ENCODE measurements at regions not wholly inside any gene's neighbourhood (a gene's known extent, or its start where the extent isn't known, plus 50 kb on each side); places are given as distances from the start of the nearest gene placed in this dataset.

DNA sequence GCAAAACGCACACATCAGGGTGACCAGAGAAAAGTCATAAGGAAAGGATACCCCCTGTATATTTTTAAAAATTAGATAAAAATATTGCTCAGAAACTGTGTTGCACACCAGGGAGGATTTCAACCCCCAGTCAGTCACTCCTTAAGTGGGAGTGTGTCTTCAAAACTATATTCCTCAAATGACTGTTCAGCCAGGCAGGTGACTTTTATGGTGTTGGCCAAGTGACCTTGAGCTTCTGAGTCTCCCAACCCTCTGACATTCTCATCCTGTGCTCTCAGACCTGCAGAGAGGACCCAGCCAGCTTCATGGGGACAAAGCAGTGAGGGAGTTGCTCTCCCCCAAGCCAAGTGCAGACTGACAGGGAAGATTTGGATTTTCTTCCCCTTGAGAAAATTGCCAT, 311.9 kb upstream of the JARID2 start:
- WGBS, 2 donors: 92 to 97% methylated on average over 1 of the region's 1 CpG
- TF ChIP-seq, protein P1, sequence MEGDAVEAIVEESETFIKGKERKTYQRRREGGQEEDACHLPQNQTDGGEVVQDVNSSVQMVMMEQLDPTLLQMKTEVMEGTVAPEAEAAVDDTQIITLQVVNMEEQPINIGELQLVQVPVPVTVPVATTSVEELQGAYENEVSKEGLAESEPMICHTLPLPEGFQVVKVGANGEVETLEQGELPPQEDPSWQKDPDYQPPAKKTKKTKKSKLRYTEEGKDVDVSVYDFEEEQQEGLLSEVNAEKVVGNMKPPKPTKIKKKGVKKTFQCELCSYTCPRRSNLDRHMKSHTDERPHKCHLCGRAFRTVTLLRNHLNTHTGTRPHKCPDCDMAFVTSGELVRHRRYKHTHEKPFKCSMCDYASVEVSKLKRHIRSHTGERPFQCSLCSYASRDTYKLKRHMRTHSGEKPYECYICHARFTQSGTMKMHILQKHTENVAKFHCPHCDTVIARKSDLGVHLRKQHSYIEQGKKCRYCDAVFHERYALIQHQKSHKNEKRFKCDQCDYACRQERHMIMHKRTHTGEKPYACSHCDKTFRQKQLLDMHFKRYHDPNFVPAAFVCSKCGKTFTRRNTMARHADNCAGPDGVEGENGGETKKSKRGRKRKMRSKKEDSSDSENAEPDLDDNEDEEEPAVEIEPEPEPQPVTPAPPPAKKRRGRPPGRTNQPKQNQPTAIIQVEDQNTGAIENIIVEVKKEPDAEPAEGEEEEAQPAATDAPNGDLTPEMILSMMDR (IDR thresholded peaks at IDR 0.05): no peak
- Histone ChIP-seq H3K27me3 (no peaks in the 10 kb centered on the region), H3K9me3 (no peaks in the 10 kb centered on the region), H3K4me1 (peaks cover 0 to 9% (median 0%) of the 10 kb centered on the region in 9 donors), H3K36me3 (no peaks in the 10 kb centered on the region), H3K27ac (no peak overlapping the region), H3K4me3 (no peak overlapping the region)
- intact Hi-C loops (cut with DNase I): no loop called here
- DNase-seq (no peak), ATAC-seq (no peak)

DNA sequence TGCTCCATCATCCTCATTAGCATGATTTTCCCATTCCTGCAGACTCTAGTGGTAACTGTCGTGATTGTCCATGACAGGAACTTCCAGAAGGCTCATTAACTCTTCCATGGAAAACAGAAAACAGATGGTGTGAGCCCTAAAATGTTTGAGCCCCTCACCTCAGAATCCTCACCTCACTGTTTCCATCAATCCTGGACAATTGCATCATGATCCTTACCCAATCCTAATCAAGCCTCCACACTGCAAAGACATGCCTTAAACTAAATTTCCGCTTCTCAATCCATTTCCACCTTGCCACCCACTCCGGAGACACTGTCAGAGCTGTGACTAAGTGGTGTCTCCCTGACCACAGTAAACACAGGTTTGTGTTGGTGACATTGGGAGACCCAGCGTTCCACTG, 311.0 kb upstream of the JARID2 start:
- Histone ChIP-seq H3K9me3 (no peaks in the 10 kb centered on the region), H3K4me3 (no peak overlapping the region), H3K27ac (no peak overlapping the region), H3K4me1 (peaks cover 0 to 9% (median 0%) of the 10 kb centered on the region in 9 donors), H3K27me3 (no peaks in the 10 kb centered on the region), H3K36me3 (no peaks in the 10 kb centered on the region)
- intact Hi-C loops (cut with DNase I): no loop called here
- DNase-seq (no peak), ATAC-seq (no peak)
- WGBS, 2 donors: 62 to 79% methylated on average over 4 of the region's 4 CpGs
- TF ChIP-seq, protein P1 (IDR thresholded peaks at IDR 0.05): no peak

DNA sequence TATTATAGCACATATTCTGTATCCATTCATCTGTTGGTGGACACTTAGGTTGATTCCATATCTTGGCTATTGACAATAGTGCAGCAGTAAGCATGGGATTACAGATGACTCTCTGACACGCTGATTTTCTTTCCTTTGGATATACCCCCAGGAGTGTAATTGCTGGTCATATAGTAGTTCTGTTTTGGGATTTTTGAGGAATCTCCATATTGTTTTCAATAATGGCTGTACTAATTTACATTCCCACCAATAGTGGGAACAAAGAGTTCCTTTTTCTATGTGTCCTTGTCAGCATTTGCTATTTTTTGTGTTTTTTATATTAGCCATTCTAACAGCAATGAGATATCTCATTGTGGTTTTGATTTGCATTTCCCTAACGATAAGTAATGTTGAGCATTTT, 309.0 kb upstream of the JARID2 start:
- no peak overlapping the region for H3K27ac ChIP-seq
- intact Hi-C loops (cut with DNase I): no loop called here
- TF ChIP-seq, protein P1 (IDR thresholded peaks at IDR 0.05): no peak
- no peaks in the 10 kb centered on the region for H3K27me3 ChIP-seq
- peaks cover 0 to 9% (median 0%) of the 10 kb centered on the region in 9 donors for H3K4me1 ChIP-seq
- H3K4me3 ChIP-seq: no peak overlapping the region
- ATAC-seq (no peak), DNase-seq (no peak)
- WGBS, 2 donors: 95 to 97% methylated on average over 2 of the region's 2 CpGs
- H3K9me3 ChIP-seq: no peaks in the 10 kb centered on the region
- no peaks in the 10 kb centered on the region for H3K36me3 ChIP-seq

DNA sequence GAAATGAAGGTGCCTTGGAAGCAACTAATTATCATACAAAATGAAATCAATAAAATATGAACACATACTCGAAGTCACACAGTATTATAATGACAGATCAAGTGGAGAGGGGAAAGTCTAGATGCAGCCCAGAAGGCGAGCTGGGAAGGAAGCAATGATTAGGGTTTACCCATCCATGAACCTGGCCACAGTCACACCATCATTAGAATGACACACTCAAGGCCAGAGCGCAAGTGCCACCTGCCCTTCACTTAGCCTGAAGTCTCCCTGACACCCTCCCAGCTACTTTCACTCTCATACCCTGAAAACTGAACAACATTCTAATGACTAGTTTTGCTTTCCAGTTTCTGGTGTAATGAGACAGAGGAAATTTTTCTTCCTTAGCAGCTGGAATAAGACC, 302.8 kb upstream of the JARID2 start:
- no peaks in the 10 kb centered on the region for H3K9me3 ChIP-seq
- ATAC-seq: no peak

More for the DNA sequence above, 302.8 kb upstream of the JARID2 start:
- no peak overlapping the region for H3K4me3 ChIP-seq
- H3K27ac ChIP-seq: no peak overlapping the region
- WGBS, 2 donors: 93 to 98% methylated on average over 3 of the region's 3 CpGs
- H3K27me3 ChIP-seq: no peaks in the 10 kb centered on the region
- no peaks in the 10 kb centered on the region for H3K4me1 ChIP-seq
- intact Hi-C loops (cut with DNase I): no loop called here
- TF ChIP-seq, protein P1 (IDR thresholded peaks at IDR 0.05): no peak
- no peak for DNase-seq
- no peaks in the 10 kb centered on the region for H3K36me3 ChIP-seq
